ENCODE measurements at regions not wholly inside any gene's neighbourhood (a gene's known extent, or its start where the extent isn't known, plus 50 kb on each side); places are given as distances from the start of the nearest gene placed in this dataset.

DNA sequence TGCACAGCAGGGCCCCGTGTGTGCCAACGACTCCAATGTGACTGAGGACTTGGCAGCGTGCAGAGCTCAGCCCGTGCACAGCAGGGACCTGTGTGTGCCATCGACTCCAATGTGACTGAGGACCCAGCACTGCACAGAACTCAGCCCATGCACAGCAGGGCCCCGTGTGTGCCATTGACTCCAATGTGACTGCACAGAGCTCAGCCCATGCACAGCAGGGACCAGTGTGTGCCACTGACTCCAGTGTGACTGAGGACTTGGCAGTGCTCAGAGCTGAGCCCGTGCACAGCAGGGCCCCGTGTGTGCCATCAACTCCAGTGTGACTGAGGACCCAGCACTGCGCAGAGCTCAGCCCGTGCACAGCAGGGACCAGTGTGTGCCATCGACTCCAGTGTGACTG lies 347.8 kb upstream of the B3GAT1 start:
- TF ChIP-seq, protein P1, sequence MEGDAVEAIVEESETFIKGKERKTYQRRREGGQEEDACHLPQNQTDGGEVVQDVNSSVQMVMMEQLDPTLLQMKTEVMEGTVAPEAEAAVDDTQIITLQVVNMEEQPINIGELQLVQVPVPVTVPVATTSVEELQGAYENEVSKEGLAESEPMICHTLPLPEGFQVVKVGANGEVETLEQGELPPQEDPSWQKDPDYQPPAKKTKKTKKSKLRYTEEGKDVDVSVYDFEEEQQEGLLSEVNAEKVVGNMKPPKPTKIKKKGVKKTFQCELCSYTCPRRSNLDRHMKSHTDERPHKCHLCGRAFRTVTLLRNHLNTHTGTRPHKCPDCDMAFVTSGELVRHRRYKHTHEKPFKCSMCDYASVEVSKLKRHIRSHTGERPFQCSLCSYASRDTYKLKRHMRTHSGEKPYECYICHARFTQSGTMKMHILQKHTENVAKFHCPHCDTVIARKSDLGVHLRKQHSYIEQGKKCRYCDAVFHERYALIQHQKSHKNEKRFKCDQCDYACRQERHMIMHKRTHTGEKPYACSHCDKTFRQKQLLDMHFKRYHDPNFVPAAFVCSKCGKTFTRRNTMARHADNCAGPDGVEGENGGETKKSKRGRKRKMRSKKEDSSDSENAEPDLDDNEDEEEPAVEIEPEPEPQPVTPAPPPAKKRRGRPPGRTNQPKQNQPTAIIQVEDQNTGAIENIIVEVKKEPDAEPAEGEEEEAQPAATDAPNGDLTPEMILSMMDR (IDR thresholded peaks at IDR 0.05), result no peak
- TF ChIP-seq EMX1 (CRISPR knock-in tag; IDR thresholded peaks at IDR 0.05) (no peak), USF2 (CRISPR knock-in tag; IDR thresholded peaks at IDR 0.05) (no peak), RELA (CRISPR knock-in tag; IDR thresholded peaks at IDR 0.05; ENCODE audit: borderline replicate concordance) (no peak), TP53 (CRISPR knock-in tag; IDR thresholded peaks at IDR 0.05) (no peak), TEAD4 (CRISPR knock-in tag; IDR thresholded peaks at IDR 0.05) (no peak), JUN (CRISPR knock-in tag; IDR thresholded peaks at IDR 0.05) (no peak)
- TF ChIP-seq, protein P2, sequence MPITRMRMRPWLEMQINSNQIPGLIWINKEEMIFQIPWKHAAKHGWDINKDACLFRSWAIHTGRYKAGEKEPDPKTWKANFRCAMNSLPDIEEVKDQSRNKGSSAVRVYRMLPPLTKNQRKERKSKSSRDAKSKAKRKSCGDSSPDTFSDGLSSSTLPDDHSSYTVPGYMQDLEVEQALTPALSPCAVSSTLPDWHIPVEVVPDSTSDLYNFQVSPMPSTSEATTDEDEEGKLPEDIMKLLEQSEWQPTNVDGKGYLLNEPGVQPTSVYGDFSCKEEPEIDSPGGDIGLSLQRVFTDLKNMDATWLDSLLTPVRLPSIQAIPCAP (CRISPR knock-in tag; IDR thresholded peaks at IDR 0.05), result no peak

All from WTC11 (cell line).